HPDE6-E6E7 (cell line): ENCODE measurements at regions not wholly inside any gene's neighbourhood (a gene's known extent, or its start where the extent isn't known, plus 50 kb on each side); places are given as distances from the start of the nearest gene placed in this dataset.
"Not testable (repeated sequence)": the region's sequence is repeated elsewhere in the genome, so short reads cannot be mapped to it uniquely, and the experiment has no call there.

ENCODE experiments used
- DNase-seq: peaks from one replicate; pipeline ENCODE4 v3.0.0; 2011; ENCODE audit warnings: missing footprints; ENCODE audit errors: extremely low spot score

- no peak for DNase-seq
Measured at GRCh38 chr2:381941-382727, 94.2 kb upstream of the ALKAL2 start.

GRCh38 chr2:381181-381580 is 93.3 kb upstream of the ALKAL2 start:
- no peak for DNase-seq

GRCh38 chr2:380772-381171 is 92.9 kb upstream of the ALKAL2 start:
- no peak for DNase-seq

GRCh38 chr2:380221-380620 is 92.3 kb upstream of the ALKAL2 start:
- DNase-seq, result no peak

GRCh38 chr2:379778-380177 is 91.9 kb upstream of the ALKAL2 start:
- no peak for DNase-seq

- no peak for DNase-seq
Measured at GRCh38 chr2:378364-378763, 90.5 kb upstream of the ALKAL2 start.

GRCh38 chr2:377414-377813 is 89.5 kb upstream of the ALKAL2 start:
- no peak for DNase-seq

GRCh38 chr2:375956-376307 is 88.0 kb upstream of the ALKAL2 start:
- no peak for DNase-seq

- DNase-seq, result no peak
Measured at GRCh38 chr2:375270-375955, 87.5 kb upstream of the ALKAL2 start.

- no peak for DNase-seq
Measured at GRCh38 chr2:368386-368785, 80.5 kb upstream of the ALKAL2 start.

GRCh38 chr2:367246-367645 is 79.4 kb upstream of the ALKAL2 start:
- no peak for DNase-seq

GRCh38 chr2:366706-367105 is 78.8 kb upstream of the ALKAL2 start:
- no peak for DNase-seq

- DNase-seq, result no peak
Measured at GRCh38 chr2:365367-366275, 77.7 kb upstream of the ALKAL2 start.

- DNase-seq, result no peak
Measured at GRCh38 chr2:363824-364470, 76.1 kb upstream of the ALKAL2 start.

GRCh38 chr2:362924-363323 is 75.0 kb upstream of the ALKAL2 start:
- no peak for DNase-seq

GRCh38 chr2:360124-360523 is 72.2 kb upstream of the ALKAL2 start:
- DNase-seq, result no peak

GRCh38 chr2:359047-359446 is 71.2 kb upstream of the ALKAL2 start:
- DNase-seq, result no peak

GRCh38 chr2:357811-358210 is 69.9 kb upstream of the ALKAL2 start:
- DNase-seq, result no peak

GRCh38 chr2:356304-356703 is 68.4 kb upstream of the ALKAL2 start:
- DNase-seq, result not testable (repeated sequence)

GRCh38 chr2:355773-356172 is 67.9 kb upstream of the ALKAL2 start:
- DNase-seq, result no peak

GRCh38 chr2:352696-353095 is 64.8 kb upstream of the ALKAL2 start:
- no peak for DNase-seq

GRCh38 chr2:349390-349789 is 61.5 kb upstream of the ALKAL2 start:
- no peak for DNase-seq
